ENCODE measurements at regions not wholly inside any gene's neighbourhood (a gene's known extent, or its start where the extent isn't known, plus 50 kb on each side); places are given as distances from the start of the nearest gene placed in this dataset.

GRCh38 chr5:84805473-84805872, 420.8 kb upstream of the EDIL3 start:
- DNase-seq, result no peak
- intact Hi-C loops (cut with DNase I), result no loop called here
- H3K4me3 ChIP-seq (ENCODE audit: low read length in 2 of 2), result no peak overlapping the region
- no peaks in the 10 kb centered on the region for H3K36me3 ChIP-seq (ENCODE audit: control insufficient read depth in 1 of 2, insufficient read depth in 2 of 2, low read length in 1 of 2)
- H3K27ac ChIP-seq (ENCODE audit: low read depth in 1 of 2, low read length in 2 of 2), result no peak overlapping the region
- H3K9me3 ChIP-seq (ENCODE audit: control insufficient read depth, low read length), result no peaks in the 10 kb centered on the region
- no peaks in the 10 kb centered on the region for H3K4me1 ChIP-seq (ENCODE audit: control insufficient read depth in 1 of 2, insufficient read depth in 2 of 2, low read length in 2 of 2)
- no peaks in the 10 kb centered on the region for H3K27me3 ChIP-seq (ENCODE audit: control insufficient read depth in 1 of 2, insufficient read depth in 2 of 2, low read length in 1 of 2)
- ATAC-seq (ENCODE audit: low FRiP score), result no peak

DNA sequence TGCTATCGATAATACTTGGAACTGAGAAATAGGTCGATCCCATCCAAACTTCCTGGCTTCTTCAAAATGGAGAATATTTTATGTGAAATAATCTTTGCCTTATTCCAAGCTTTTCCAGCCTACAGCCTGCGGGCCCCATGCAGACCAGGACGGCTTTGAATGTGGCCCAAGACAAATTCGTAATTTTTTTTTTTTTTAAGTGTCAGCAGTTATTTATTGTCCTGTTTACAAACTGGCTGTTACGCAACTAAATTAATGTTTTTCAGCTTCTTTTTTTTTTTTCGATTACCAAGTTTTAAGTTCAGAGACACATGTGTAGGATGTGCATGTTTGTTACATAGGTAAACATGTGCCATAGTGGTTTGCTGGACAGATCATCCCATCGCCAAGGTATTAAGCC, 411.7 kb upstream of the EDIL3 start:
- Histone ChIP-seq H3K27ac (ENCODE audit: low read depth in 1 of 2, low read length in 2 of 2) (no peak overlapping the region), H3K27me3 (ENCODE audit: control insufficient read depth in 1 of 2, insufficient read depth in 2 of 2, low read length in 1 of 2) (no peaks in the 10 kb centered on the region), H3K4me3 (ENCODE audit: low read length in 2 of 2) (no peak overlapping the region), H3K9me3 (ENCODE audit: control insufficient read depth, low read length) (no peaks in the 10 kb centered on the region), H3K4me1 (ENCODE audit: control insufficient read depth in 1 of 2, insufficient read depth in 2 of 2, low read length in 2 of 2) (no peaks in the 10 kb centered on the region), H3K36me3 (ENCODE audit: control insufficient read depth in 1 of 2, insufficient read depth in 2 of 2, low read length in 1 of 2) (no peaks in the 10 kb centered on the region)
- intact Hi-C loops (cut with DNase I), result no loop called here
- no peak for ATAC-seq (ENCODE audit: low FRiP score)
- WGBS, 2 donors, result 93% methylated on average over 8 of the region's 8 CpGs
- no peak for DNase-seq

DNA sequence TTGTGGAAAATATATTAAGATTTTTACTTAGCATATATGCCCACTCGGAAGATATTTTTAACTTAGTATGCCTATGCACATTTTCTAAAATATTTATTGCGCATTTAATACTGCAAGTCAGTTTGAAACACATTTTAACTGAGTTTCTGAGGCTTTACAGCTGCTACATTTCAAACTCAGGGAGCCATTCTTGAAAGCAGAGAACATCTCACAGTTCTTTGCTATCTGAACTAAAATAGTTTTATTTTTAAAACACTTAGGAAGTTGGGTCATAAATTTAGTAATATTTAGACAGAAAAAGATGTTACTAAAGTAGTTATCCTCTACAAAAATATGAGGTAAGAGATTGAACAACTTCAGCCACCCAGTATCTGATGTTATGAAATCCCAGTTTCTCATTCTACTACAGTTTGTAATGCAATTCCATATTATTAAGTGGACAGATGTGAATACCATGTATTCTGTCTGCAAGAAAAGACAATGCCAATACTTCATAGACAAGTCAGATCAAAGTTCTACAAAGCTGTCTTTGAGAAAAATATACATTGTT, 409.9 kb upstream of the EDIL3 start:
- intact Hi-C loops (cut with DNase I), result no loop called here
- DNase-seq (no peak), ATAC-seq (ENCODE audit: low FRiP score) (no peak)
- H3K4me3 ChIP-seq (ENCODE audit: low read length in 2 of 2), result no peak overlapping the region
- WGBS, 2 donors, result 21 to 36% methylated on average over 2 of the region's 2 CpGs
- H3K27me3 ChIP-seq (ENCODE audit: control insufficient read depth in 1 of 2, insufficient read depth in 2 of 2, low read length in 1 of 2), result no peaks in the 10 kb centered on the region
- H3K27ac ChIP-seq (ENCODE audit: low read depth in 1 of 2, low read length in 2 of 2), result no peak overlapping the region
- no peaks in the 10 kb centered on the region for H3K36me3 ChIP-seq (ENCODE audit: control insufficient read depth in 1 of 2, insufficient read depth in 2 of 2, low read length in 1 of 2)
- no peaks in the 10 kb centered on the region for H3K4me1 ChIP-seq (ENCODE audit: control insufficient read depth in 1 of 2, insufficient read depth in 2 of 2, low read length in 2 of 2)
- H3K9me3 ChIP-seq (ENCODE audit: control insufficient read depth, low read length), result no peaks in the 10 kb centered on the region

GRCh38 chr5:84791730-84792129, 407.1 kb upstream of the EDIL3 start:
- H3K4me3 ChIP-seq (ENCODE audit: low read length in 2 of 2), result no peak overlapping the region
- H3K36me3 ChIP-seq (ENCODE audit: control insufficient read depth in 1 of 2, insufficient read depth in 2 of 2, low read length in 1 of 2), result no peaks in the 10 kb centered on the region
- DNase-seq, result no peak
- H3K9me3 ChIP-seq (ENCODE audit: control insufficient read depth, low read length), result no peaks in the 10 kb centered on the region
- H3K27me3 ChIP-seq (ENCODE audit: control insufficient read depth in 1 of 2, insufficient read depth in 2 of 2, low read length in 1 of 2), result no peaks in the 10 kb centered on the region
- WGBS, 2 donors, result 76 to 79% methylated on average over 3 of the region's 3 CpGs
- no peak for ATAC-seq (ENCODE audit: low FRiP score)
- no peaks in the 10 kb centered on the region for H3K4me1 ChIP-seq (ENCODE audit: control insufficient read depth in 1 of 2, insufficient read depth in 2 of 2, low read length in 2 of 2)
- H3K27ac ChIP-seq (ENCODE audit: low read depth in 1 of 2, low read length in 2 of 2), result no peak overlapping the region
- intact Hi-C loops (cut with DNase I), result no loop called here

DNA sequence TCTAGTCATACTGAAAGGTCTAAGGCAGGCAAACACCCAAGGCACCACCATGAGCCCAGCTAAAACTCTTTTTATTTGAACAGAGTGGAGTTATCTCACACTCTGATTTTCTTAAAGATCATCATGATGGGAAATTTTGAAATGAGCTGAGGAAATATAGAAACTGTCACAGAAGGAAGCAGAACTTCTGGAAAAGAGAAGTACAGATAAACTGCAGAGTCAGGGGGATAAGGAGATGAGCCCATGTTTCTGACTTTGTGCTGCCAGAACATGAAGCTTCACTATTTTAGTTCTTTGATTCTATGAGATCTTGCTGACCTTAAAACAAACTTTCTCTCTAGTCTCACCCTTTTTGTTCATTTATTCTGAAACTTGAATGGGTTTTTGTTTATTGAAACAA, 406.5 kb upstream of the EDIL3 start:
- Histone ChIP-seq H3K9me3 (ENCODE audit: control insufficient read depth, low read length) (no peaks in the 10 kb centered on the region), H3K4me3 (ENCODE audit: low read length in 2 of 2) (no peak overlapping the region), H3K36me3 (ENCODE audit: control insufficient read depth in 1 of 2, insufficient read depth in 2 of 2, low read length in 1 of 2) (no peaks in the 10 kb centered on the region), H3K27ac (ENCODE audit: low read depth in 1 of 2, low read length in 2 of 2) (no peak overlapping the region), H3K4me1 (ENCODE audit: control insufficient read depth in 1 of 2, insufficient read depth in 2 of 2, low read length in 2 of 2) (no peaks in the 10 kb centered on the region), H3K27me3 (ENCODE audit: control insufficient read depth in 1 of 2, insufficient read depth in 2 of 2, low read length in 1 of 2) (no peaks in the 10 kb centered on the region)
- ATAC-seq (ENCODE audit: low FRiP score) (no peak), DNase-seq (no peak)
- intact Hi-C loops (cut with DNase I), result no loop called here

GRCh38 chr5:84790406-84790805, 405.7 kb upstream of the EDIL3 start:
- 91 to 95% methylated on average over 1 of the region's 1 CpG for WGBS, 2 donors
- Histone ChIP-seq H3K36me3 (ENCODE audit: control insufficient read depth in 1 of 2, insufficient read depth in 2 of 2, low read length in 1 of 2) (no peaks in the 10 kb centered on the region), H3K4me3 (ENCODE audit: low read length in 2 of 2) (no peak overlapping the region), H3K9me3 (ENCODE audit: control insufficient read depth, low read length) (no peaks in the 10 kb centered on the region), H3K27me3 (ENCODE audit: control insufficient read depth in 1 of 2, insufficient read depth in 2 of 2, low read length in 1 of 2) (no peaks in the 10 kb centered on the region), H3K4me1 (ENCODE audit: control insufficient read depth in 1 of 2, insufficient read depth in 2 of 2, low read length in 2 of 2) (no peaks in the 10 kb centered on the region), H3K27ac (ENCODE audit: low read depth in 1 of 2, low read length in 2 of 2) (no peak overlapping the region)
- intact Hi-C loops (cut with DNase I), result no loop called here
- ATAC-seq (ENCODE audit: low FRiP score) (no peak), DNase-seq (no peak)

DNA sequence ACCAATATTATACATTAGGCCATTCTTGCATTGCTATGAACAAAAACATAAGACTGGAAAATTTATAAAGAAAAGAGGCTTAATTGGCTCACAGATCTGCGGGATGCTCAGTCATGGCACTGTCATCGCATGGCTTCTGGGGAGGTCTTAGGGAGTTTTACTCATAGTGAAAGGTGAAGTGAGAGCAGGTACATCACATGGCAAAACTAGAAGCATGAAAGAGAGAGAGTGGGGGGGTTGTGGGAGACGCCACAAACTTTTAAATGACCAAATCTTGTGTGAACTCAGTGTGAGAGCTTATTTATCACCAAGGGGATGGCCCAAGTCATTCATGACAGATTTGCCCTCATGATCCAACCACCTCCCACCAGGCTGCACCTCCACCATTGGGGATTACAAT, 398.3 kb upstream of the EDIL3 start:
- Histone ChIP-seq H3K27me3 (ENCODE audit: control insufficient read depth in 1 of 2, insufficient read depth in 2 of 2, low read length in 1 of 2) (no peaks in the 10 kb centered on the region), H3K36me3 (ENCODE audit: control insufficient read depth in 1 of 2, insufficient read depth in 2 of 2, low read length in 1 of 2) (no peaks in the 10 kb centered on the region), H3K4me3 (ENCODE audit: low read length in 2 of 2) (no peak overlapping the region), H3K27ac (ENCODE audit: low read depth in 1 of 2, low read length in 2 of 2) (no peak overlapping the region), H3K9me3 (ENCODE audit: control insufficient read depth, low read length) (no peaks in the 10 kb centered on the region), H3K4me1 (ENCODE audit: control insufficient read depth in 1 of 2, insufficient read depth in 2 of 2, low read length in 2 of 2) (no peaks in the 10 kb centered on the region)
- WGBS, 2 donors, result 93 to 96% methylated on average over 3 of the region's 3 CpGs
- DNase-seq (no peak), ATAC-seq (ENCODE audit: low FRiP score) (no peak)
- intact Hi-C loops (cut with DNase I), result no loop called here

GRCh38 chr5:84779186-84779585, 394.5 kb upstream of the EDIL3 start:
- WGBS, 2 donors, result 85 to 86% methylated on average over 2 of the region's 2 CpGs
- no peak for DNase-seq
- Histone ChIP-seq H3K9me3 (ENCODE audit: control insufficient read depth, low read length) (no peaks in the 10 kb centered on the region), H3K27ac (ENCODE audit: low read depth in 1 of 2, low read length in 2 of 2) (no peak overlapping the region), H3K27me3 (ENCODE audit: control insufficient read depth in 1 of 2, insufficient read depth in 2 of 2, low read length in 1 of 2) (no peaks in the 10 kb centered on the region), H3K4me1 (ENCODE audit: control insufficient read depth in 1 of 2, insufficient read depth in 2 of 2, low read length in 2 of 2) (no peaks in the 10 kb centered on the region), H3K4me3 (ENCODE audit: low read length in 2 of 2) (no peak overlapping the region), H3K36me3 (ENCODE audit: control insufficient read depth in 1 of 2, insufficient read depth in 2 of 2, low read length in 1 of 2) (no peaks in the 10 kb centered on the region)
- intact Hi-C loops (cut with DNase I), result no loop called here
- ATAC-seq (ENCODE audit: low FRiP score), result no peak

DNA sequence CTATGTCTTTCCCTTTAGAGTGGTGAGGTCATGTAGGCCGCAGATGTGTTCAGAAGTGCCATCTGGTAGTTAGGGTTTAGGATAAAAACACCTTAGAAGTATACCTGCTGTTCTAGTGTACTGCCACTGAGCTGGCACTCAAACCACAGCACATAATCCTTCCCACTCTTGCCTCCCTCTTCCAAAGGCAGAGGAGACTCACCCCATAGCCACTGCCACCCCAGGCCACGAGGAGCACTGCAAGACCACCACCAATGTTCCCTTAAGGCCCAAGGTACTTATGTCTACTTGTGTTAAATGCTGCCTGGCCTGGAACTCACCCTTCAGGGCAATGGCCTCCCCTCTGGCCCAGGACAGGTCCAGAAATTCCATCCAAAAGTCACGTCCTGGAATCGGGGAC, 379.5 kb upstream of the EDIL3 start:
- no peak for DNase-seq
- H3K4me1 ChIP-seq (ENCODE audit: control insufficient read depth in 1 of 2, insufficient read depth in 2 of 2, low read length in 2 of 2), result no peaks in the 10 kb centered on the region
- H3K36me3 ChIP-seq (ENCODE audit: control insufficient read depth in 1 of 2, insufficient read depth in 2 of 2, low read length in 1 of 2), result no peaks in the 10 kb centered on the region
- H3K4me3 ChIP-seq (ENCODE audit: low read length in 2 of 2), result no peak overlapping the region
- no peak for ATAC-seq (ENCODE audit: low FRiP score)
- no peak overlapping the region for H3K27ac ChIP-seq (ENCODE audit: low read depth in 1 of 2, low read length in 2 of 2)
- WGBS, 2 donors, result 72 to 84% methylated on average over 4 of the region's 4 CpGs
- H3K27me3 ChIP-seq (ENCODE audit: control insufficient read depth in 1 of 2, insufficient read depth in 2 of 2, low read length in 1 of 2), result no peaks in the 10 kb centered on the region
- H3K9me3 ChIP-seq (ENCODE audit: control insufficient read depth, low read length), result no peaks in the 10 kb centered on the region
- intact Hi-C loops (cut with DNase I), result no loop called here

All from aorta (tissue), 5 donors.